Stimulated activated naive CD8-positive, alpha-beta T cell treated with anti-CD3 and anti-CD28 coated beads, Interleukin-15, amount 100 ng/mL, for 72 hours (primary cell): ENCODE measurements at regions not wholly inside any gene's neighbourhood (a gene's known extent, or its start where the extent isn't known, plus 50 kb on each side); places are given as distances from the start of the nearest gene placed in this dataset.
"Not testable (repeated sequence)": the region's sequence is repeated elsewhere in the genome, so short reads cannot be mapped to it uniquely, and the experiment has no call there.

Source experiments
- ATAC-seq: fragments of 150-1000 bp; cut with Tn5 transposase; 2 replicates; pipeline ENCODE4 v1.10.0; 2021; ENCODE audit warnings: mild to moderate bottlenecking, moderate library complexity
- DNase-seq, 2 donors: peaks; one replicate each; pipeline ENCODE4 v3.0.0; 2021 to 2022
- H3K27ac Mint-ChIP-seq, 2 donors: one replicate each; pipeline ENCODE4 v1.8.0; 2022; ENCODE audit warnings: mild to moderate bottlenecking in 2 of 2, mixed read lengths in 2 of 2, moderate library complexity in 2 of 2
- H3K27me3 Mint-ChIP-seq: one replicate; pipeline ENCODE4 v1.8.0; 2022; ENCODE audit warnings: mixed read lengths
- H3K4me1 Mint-ChIP-seq: one replicate; pipeline ENCODE4 v1.8.0; 2022; ENCODE audit warnings: mild to moderate bottlenecking, mixed read lengths
- H3K4me3 Mint-ChIP-seq, 2 donors: one replicate each; pipeline ENCODE4 v1.8.0; 2022; ENCODE audit warnings: mild to moderate bottlenecking in 2 of 2, mixed read lengths in 2 of 2, moderate library complexity in 1 of 2
- H3K9me3 Mint-ChIP-seq, 2 donors: one replicate each; pipeline ENCODE4 v1.8.0; 2022; ENCODE audit warnings: mixed read lengths in 2 of 2

DNA sequence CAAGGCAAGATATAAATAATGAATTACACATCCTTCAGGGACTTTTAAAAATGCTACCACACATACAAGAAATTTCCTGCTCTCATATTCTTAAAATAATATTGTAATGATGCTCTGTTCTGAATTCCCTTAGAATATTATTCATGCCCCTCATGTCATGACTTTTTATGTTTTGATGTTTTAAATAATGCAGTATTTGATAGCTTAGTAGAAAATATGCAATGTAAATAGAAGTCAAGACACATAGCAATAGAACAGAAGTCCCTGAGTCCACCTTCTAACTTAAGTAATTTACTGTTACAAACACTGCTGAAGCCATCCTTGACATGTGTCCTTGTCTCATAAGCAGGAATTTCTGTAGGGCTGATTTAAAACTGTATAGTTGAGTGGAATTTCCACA lies 1071.2 kb upstream of the LCORL start:
- H3K9me3 Mint-ChIP-seq, result peaks cover 10 to 17% of the 10 kb centered on the region in 2 donors
- H3K27ac Mint-ChIP-seq, result no peak overlapping the region
- ATAC-seq, result no peak
- H3K4me3 Mint-ChIP-seq, result no peak overlapping the region
- no peak for DNase-seq
- H3K4me1 Mint-ChIP-seq, result no peaks in the 10 kb centered on the region
- H3K27me3 Mint-ChIP-seq, result no peaks in the 10 kb centered on the region

DNA sequence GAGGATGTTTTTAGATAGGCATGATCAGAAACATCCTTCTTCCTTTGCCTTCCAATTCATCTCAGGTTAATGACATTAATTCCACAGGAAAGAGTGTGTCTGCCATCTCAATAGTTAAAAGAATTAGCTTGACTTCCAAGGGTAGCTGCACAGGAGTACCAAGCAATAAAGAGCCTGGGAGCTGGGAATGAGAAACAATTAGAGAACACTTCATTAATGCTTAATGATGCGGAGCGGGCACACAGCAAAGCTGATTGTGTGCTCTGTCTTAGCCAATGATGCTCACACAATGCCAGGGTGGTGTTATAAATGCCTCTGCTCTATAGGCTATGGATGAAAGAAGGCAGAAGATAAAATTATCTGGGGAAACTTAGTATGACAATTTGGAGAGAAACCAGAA lies 1052.5 kb upstream of the LCORL start:
- Mint-ChIP-seq H3K27me3 (no peaks in the 10 kb centered on the region), H3K4me3 (no peak overlapping the region), H3K9me3 (peaks cover 0 to under 1% of the 10 kb centered on the region in 2 donors), H3K27ac (no peak overlapping the region), H3K4me1 (no peaks in the 10 kb centered on the region)
- ATAC-seq (no peak), DNase-seq (no peak)

DNA sequence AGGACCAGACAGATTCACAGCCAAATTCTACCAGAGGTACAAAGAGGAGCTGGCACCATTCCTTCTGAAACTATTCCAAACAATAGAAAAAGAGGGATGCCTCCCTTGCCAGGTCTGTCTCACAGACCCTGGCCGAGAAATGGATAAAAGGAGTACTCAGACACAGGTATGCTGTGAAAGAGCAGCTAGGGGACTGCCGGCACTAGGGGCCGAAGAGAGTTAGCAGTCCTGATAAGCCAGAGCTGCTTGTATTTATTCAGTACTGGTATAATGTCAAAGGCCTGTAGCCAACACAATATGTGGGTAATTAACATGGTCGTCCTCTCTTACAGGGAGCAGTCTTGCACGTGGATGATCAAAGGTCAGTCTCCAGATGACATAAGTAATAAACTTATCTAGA lies 1042.1 kb upstream of the LCORL start:
- no peak for ATAC-seq
- H3K27ac Mint-ChIP-seq, result no peak overlapping the region
- DNase-seq, result no peak
- no peaks in the 10 kb centered on the region for H3K4me1 Mint-ChIP-seq
- no peaks in the 10 kb centered on the region for H3K27me3 Mint-ChIP-seq
- H3K4me3 Mint-ChIP-seq, result no peak overlapping the region
- H3K9me3 Mint-ChIP-seq, result peaks cover 27 to 41% of the 10 kb centered on the region in 2 donors

DNA sequence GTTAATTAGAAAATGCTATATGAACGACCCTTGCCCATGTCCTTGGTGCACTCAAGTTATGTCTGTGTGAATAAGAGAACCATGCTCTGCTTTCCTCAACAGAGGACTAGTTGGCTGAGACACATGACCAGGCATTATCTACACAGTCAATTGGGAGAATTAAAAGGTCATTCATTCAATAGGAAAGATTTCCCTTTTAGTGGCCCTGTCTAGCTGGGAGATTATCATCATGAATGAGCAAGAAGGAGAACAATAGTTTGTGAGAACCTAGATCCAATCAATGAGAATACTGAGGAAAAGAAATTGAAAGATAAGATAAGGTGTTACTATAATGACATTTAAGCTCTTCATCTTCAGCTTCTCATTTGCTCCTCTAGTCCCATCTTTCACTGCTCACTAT lies 1033.4 kb upstream of the LCORL start:
- Mint-ChIP-seq H3K4me3 (no peak overlapping the region), H3K9me3 (peaks cover 0 to 12% of the 10 kb centered on the region in 2 donors), H3K27ac (no peak overlapping the region), H3K27me3 (no peaks in the 10 kb centered on the region), H3K4me1 (no peaks in the 10 kb centered on the region)
- DNase-seq (no peak), ATAC-seq (no peak)

DNA sequence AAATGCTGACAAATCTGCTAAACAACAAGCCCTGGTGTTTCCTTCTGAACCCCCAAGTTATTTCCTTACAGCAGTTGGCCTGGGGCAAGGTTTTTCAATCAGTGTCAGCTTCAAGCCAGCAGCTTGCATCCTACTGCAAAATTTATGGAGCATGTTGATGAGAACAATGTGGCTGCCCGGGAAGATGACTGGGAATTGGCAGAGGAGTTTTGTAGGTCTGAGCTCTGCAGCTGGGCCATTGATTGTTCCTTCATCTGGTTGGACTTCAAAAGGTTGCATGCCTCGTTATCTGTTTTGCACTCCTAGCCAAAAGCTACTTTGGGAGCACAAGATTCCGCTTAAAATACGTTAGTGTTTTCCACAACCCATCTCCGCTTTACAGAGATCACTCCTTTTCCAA lies 1030.3 kb upstream of the LCORL start:
- H3K27me3 Mint-ChIP-seq, result no peaks in the 10 kb centered on the region
- no peak for DNase-seq
- H3K9me3 Mint-ChIP-seq, result peaks cover 0 to 7% of the 10 kb centered on the region in 2 donors
- H3K27ac Mint-ChIP-seq, result no peak overlapping the region
- no peaks in the 10 kb centered on the region for H3K4me1 Mint-ChIP-seq
- H3K4me3 Mint-ChIP-seq, result no peak overlapping the region
- no peak for ATAC-seq

DNA sequence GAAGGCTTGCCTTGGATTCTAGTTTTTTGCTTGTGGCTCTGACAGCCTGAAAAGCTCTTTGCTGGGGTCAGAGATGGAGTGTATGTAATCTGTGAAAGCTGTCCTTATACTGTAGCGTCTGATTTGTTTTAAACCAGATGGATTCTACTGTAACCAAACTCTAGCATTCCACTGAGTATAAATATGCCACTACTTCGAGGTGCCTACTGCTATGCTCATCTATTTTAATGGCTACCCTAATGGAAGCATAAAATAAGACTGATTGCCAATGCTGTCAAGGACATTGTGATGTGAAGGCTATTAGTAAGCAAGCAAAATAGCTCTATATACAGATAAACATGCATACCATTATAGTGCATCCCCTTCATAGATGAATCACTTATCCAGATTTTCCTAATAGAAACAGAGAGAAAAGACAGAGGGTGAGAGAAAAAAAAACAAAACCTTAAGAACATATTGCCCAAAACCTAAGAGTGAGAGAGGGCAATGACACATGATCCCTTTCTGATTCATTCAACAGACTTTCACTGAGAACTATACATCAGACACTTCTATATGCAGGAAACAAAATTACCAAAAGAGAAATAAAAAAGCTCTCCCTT lies 1025.8 kb upstream of the LCORL start:
- Mint-ChIP-seq H3K27ac (no peak overlapping the region), H3K4me3 (no peak overlapping the region), H3K4me1 (no peaks in the 10 kb centered on the region), H3K27me3 (no peaks in the 10 kb centered on the region), H3K9me3 (peaks cover 0 to 18% of the 10 kb centered on the region in 2 donors)
- no peak for DNase-seq
- no peak for ATAC-seq

DNA sequence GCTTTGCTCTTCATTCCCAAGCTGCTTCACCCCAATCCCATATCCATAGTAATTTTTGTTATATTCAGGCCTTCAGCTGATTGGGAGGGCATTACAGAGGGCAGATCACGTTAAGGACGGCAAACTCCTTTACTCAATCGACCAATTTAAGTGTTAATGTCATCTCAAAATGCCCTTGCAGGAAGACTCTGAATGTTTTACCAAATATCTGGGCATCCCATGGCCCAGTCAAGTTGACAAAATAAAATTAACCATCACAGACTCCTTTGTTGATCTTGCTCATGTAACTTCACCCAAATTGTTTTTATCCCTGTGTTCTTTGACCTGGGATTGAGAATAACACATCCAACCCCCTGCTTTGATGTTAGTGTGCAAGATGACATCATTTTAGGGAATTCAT lies 1018.3 kb upstream of the LCORL start:
- no peak overlapping the region for H3K4me3 Mint-ChIP-seq
- no peaks in the 10 kb centered on the region for H3K27me3 Mint-ChIP-seq
- H3K4me1 Mint-ChIP-seq, result no peaks in the 10 kb centered on the region
- no peak for DNase-seq
- no peak for ATAC-seq
- peaks cover 13 to 14% of the 10 kb centered on the region in 2 donors for H3K9me3 Mint-ChIP-seq
- H3K27ac Mint-ChIP-seq, result no peak overlapping the region

DNA sequence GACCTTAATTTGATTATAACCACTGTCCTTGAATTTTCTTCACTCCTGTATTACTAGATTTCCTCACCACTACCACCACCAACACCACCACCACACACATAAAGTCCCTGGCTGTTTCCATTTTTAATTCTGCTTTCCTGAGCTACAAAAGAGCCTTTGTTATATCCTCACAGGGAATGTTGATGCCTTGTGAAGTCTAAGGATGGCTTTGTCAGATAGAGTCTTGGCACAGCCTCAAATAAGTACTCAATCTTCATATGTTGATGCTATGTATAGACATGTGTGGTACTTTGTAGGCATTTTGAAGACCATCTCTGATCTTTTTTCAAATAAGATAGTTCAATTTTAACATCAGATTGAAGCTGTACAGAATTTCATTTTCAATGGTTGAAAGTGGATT lies 1016.7 kb upstream of the LCORL start:
- no peak for DNase-seq
- no peaks in the 10 kb centered on the region for H3K27me3 Mint-ChIP-seq
- H3K9me3 Mint-ChIP-seq, result peaks cover 13 to 20% of the 10 kb centered on the region in 2 donors
- no peak overlapping the region for H3K27ac Mint-ChIP-seq
- ATAC-seq, result no peak
- H3K4me1 Mint-ChIP-seq, result no peaks in the 10 kb centered on the region
- H3K4me3 Mint-ChIP-seq, result no peak overlapping the region

DNA sequence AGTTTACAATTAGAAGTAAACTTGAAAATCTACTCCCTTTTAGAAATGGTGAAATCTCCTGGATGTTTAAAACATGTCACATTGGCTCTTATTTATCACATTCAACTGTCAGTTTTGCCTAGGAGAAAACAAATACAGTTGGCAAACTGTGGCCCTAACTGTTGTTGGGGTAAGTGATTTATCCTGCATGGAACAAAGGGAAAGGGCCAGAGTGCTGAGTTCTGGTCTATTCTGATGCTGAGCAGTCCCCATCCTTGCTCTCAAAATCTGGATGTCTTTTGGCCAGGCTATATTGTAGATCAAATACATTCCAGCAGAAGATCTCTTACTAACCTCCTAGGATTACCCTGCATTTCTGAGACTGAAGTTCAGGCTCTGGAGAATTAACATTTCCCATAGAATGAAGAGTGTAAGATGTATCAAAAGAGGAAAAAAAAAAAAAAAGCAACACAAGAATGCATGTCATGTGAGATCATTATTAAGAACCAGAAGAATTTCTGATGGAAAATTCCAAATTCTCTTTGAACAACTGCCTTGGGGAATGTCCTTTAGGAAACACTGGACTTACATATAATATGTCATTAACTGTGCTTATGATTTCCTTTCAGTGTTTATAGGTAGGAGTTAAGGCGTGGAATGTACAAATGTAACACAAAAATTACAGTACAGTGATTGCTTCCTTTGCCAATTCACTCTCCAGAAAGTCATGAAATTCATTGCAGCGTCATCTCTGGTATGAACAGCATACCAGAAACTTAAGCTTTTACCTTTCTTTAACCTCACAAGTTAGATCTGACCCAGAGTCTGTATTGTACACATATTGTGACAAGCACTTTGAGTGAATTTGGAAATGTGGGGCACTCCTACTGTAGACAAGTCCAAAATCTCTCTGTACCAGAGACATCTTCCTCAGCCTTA lies 1012.5 kb upstream of the LCORL start:
- Mint-ChIP-seq H3K4me3 (no peak overlapping the region), H3K4me1 (no peaks in the 10 kb centered on the region), H3K27ac (no peak overlapping the region), H3K9me3 (peaks cover 12 to 13% of the 10 kb centered on the region in 2 donors), H3K27me3 (no peaks in the 10 kb centered on the region)
- no peak for DNase-seq
- ATAC-seq, result no peak

DNA sequence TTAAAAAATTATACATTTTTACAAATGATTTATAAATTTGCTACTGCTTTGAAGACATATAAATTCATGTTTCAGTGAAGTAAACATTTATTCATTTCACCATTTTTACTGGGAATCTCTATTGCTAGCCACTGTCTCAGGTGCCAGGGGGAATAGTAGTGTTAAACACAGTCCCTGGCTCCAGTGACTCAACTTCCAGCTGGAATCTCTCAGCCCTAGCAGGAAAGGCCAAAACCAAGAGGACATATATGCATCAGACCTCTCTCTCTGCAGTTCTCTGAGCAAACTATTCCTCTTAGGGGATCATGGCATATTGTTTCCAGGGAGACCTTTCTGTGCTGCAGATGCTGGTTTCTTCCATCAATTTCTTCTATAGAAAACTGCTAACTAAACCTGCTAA lies 1009.0 kb upstream of the LCORL start:
- Mint-ChIP-seq H3K4me3 (no peak overlapping the region), H3K9me3 (peaks cover 7 to 16% of the 10 kb centered on the region in 2 donors), H3K27me3 (no peaks in the 10 kb centered on the region), H3K4me1 (no peaks in the 10 kb centered on the region), H3K27ac (no peak overlapping the region)
- DNase-seq (no peak), ATAC-seq (no peak)

DNA sequence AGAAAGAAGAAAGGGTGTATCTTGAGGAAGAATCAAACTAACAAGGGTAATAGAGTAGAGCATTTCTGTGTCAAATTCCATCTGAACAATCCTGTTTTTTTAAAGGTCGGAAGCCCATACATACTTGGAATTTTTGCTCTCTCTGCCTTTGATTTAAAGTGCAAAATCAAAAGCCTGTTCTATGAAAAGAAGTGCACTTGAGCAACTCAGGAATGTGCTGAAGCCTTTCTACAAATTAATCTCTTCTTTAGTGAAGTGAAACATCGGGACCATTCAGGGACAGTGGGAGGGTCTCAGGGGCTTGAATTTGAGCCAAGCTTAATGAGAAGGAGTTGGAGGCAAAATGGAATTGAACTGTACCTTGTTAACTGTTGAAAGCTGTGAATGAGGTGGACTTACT lies 1008.5 kb upstream of the LCORL start:
- DNase-seq (no peak), ATAC-seq (no peak)
- Mint-ChIP-seq H3K27ac (no peak overlapping the region), H3K4me1 (no peaks in the 10 kb centered on the region), H3K9me3 (peaks cover 7 to 19% of the 10 kb centered on the region in 2 donors), H3K27me3 (no peaks in the 10 kb centered on the region), H3K4me3 (no peak overlapping the region)

DNA sequence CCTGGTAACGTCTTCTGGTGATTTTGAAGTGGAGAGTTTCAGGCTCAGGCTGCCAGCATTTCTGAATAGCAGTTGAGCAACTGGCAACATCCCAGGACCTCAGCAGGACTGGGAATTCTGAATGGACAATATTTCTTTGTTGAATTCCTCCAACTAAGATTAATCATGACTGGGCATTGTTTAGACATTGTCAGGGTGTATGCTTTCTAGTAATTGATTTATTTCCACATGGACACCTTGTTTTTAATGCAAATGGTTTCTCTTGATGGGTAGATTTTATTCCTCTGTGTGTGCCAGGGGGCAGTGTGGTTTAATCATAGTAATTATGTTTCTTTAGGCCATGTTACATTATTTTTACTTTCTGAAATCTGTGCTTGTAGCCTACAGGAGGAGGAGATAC lies 1004.7 kb upstream of the LCORL start:
- H3K9me3 Mint-ChIP-seq, result peaks cover 0 to 6% of the 10 kb centered on the region in 2 donors
- ATAC-seq (no peak), DNase-seq (no peak)
- H3K4me1 Mint-ChIP-seq, result no peaks in the 10 kb centered on the region
- no peak overlapping the region for H3K4me3 Mint-ChIP-seq
- H3K27me3 Mint-ChIP-seq, result no peaks in the 10 kb centered on the region
- H3K27ac Mint-ChIP-seq, result no peak overlapping the region

DNA sequence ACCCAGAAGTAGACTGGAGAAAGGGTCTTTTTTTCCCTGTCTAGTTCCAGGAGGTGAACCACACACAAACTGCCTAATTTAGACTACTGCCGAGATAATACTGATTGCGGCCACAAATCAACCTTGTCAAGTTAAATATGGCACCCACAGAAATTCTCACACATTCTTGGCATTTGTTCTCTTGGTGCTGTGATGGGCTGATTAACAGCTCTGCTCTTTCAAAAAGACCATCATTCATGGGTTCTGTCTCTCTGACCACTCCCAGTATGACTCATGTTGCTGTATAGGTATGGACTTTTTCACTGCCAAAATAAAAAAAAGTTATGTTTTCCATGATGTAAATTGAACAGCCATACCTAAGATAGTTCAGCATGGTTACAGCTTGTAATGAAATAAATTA lies 1003.5 kb upstream of the LCORL start:
- DNase-seq (no peak), ATAC-seq (no peak)
- H3K4me3 Mint-ChIP-seq, result no peak overlapping the region
- no peak overlapping the region for H3K27ac Mint-ChIP-seq
- H3K27me3 Mint-ChIP-seq, result no peaks in the 10 kb centered on the region
- H3K4me1 Mint-ChIP-seq, result no peaks in the 10 kb centered on the region
- H3K9me3 Mint-ChIP-seq, result peaks cover 0 to 11% of the 10 kb centered on the region in 2 donors

DNA sequence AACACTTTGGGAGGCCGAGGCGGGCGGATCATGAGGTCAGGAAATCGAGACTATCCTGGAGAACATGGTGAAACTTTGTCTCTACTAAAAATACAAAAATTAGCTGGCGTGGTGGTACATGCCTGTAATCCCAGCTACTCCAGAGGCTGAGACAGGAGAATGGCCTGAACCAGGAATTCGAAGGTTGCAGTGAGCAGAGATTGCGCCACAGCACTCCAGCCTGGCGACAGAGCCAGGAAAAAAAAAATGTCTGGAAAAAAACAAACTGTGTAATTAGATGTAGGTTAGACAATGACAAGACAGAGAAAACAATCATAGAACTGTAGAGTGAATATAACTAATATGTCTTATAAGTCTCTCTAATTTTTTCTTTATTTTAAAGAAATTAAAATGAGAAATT lies 1002.5 kb upstream of the LCORL start:
- Mint-ChIP-seq H3K4me3 (no peak overlapping the region), H3K27me3 (no peaks in the 10 kb centered on the region), H3K4me1 (no peaks in the 10 kb centered on the region), H3K9me3 (peaks cover 0 to 11% of the 10 kb centered on the region in 2 donors), H3K27ac (no peak overlapping the region)
- no peak for ATAC-seq
- DNase-seq, result no peak

DNA sequence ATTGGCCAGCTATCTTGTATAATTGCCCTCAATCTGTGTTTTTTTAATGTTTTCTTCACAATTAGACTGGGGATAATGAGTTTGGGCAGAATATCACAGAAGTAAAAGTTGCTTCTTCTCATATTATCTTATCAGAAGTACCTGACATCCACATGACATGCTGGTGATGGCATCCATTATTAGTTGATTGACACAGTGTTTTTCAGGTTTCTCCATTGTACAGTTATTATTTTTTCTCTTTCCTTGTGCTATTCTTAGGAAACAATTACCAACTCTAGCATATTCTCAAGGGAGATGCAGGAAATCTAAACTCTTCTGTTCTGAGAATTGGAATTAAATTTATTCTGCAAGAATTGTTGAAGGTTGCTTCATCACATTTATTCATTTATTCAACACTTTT lies 1000.1 kb upstream of the LCORL start:
- ATAC-seq, result no peak
- Mint-ChIP-seq H3K27me3 (no peaks in the 10 kb centered on the region), H3K27ac (no peak overlapping the region), H3K4me3 (no peak overlapping the region), H3K9me3 (peaks cover 6 to 11% of the 10 kb centered on the region in 2 donors), H3K4me1 (no peaks in the 10 kb centered on the region)
- no peak for DNase-seq

DNA sequence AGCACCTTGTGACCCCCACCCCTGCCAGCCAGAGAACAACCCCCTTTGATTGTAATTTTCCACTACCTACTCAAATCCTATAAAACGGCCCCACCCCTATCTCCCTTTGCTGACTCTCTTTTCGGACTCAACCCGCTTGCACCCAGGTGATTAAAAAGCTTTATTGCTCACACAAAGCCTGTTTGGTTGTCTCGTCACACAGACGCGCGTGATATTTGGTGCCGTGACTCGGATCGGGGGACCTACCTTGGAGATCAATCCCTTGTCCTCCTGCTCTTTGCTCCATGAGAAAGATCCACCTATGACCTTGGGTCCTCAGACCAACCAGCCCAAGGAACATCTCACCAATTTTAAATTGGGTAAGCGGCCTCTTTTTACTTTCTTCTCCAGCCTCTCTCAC lies 995.0 kb upstream of the LCORL start:
- not testable (repeated sequence) for H3K27ac Mint-ChIP-seq, H3K4me1 Mint-ChIP-seq, ATAC-seq

More for the DNA sequence above, 995.0 kb upstream of the LCORL start:
- H3K27me3 Mint-ChIP-seq, H3K4me3 Mint-ChIP-seq, DNase-seq: not testable (repeated sequence)
- peaks cover 10 to 11% of the 10 kb centered on the region in 2 donors for H3K9me3 Mint-ChIP-seq
